ENCODE measurements at regions not wholly inside any gene's neighbourhood (a gene's known extent, or its start where the extent isn't known, plus 50 kb on each side); places are given as distances from the start of the nearest gene placed in this dataset.

DNA sequence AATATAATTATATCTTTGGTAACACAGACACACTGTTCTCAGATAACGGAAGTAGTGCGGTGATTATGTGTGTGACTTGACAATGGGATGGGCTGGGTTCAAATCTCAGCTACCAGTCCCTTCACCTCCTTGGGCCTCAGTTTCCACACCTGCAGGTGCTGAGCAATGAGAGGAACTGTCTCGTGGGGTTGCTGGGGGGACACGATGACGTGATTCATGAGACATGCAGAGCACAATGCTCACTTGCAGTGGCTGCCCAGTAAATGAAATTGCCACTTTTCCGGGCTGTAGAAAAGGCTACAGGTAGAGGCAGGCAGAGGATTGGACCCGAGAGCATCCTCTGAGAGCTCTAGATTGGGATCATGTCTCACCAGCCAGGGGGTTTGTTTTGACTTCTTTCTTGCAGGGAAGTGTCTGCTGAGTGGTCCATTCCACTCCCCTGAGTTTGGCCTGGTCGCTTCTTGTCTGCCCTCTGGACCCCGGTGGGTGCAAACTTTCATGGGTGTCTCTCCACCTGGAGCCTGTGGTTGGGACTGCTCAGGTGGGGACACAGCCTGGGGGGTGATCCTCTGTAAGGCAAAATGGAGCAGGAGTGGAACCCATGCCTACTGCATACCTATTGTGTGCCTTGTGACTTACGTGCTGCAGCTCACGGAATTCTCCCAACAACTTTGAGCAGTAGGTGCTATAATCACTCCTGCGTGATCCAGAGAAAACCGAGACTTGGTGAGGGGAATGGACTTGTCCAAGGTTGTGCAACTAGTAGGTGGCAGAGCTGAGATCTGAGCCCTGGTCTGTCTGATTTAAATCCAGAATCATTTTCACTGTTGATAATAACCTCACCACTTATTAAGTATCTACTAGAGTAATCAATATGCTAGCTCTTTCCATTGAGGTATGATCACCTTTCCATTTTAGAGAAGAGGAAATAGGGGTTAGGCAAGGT lies 147.2 kb downstream of the CEBPB start:
- no peak for TF ChIP-seq SNAI2 (CRISPR knock-in tag; IDR thresholded peaks at IDR 0.05)
- TF ChIP-seq, protein P1, sequence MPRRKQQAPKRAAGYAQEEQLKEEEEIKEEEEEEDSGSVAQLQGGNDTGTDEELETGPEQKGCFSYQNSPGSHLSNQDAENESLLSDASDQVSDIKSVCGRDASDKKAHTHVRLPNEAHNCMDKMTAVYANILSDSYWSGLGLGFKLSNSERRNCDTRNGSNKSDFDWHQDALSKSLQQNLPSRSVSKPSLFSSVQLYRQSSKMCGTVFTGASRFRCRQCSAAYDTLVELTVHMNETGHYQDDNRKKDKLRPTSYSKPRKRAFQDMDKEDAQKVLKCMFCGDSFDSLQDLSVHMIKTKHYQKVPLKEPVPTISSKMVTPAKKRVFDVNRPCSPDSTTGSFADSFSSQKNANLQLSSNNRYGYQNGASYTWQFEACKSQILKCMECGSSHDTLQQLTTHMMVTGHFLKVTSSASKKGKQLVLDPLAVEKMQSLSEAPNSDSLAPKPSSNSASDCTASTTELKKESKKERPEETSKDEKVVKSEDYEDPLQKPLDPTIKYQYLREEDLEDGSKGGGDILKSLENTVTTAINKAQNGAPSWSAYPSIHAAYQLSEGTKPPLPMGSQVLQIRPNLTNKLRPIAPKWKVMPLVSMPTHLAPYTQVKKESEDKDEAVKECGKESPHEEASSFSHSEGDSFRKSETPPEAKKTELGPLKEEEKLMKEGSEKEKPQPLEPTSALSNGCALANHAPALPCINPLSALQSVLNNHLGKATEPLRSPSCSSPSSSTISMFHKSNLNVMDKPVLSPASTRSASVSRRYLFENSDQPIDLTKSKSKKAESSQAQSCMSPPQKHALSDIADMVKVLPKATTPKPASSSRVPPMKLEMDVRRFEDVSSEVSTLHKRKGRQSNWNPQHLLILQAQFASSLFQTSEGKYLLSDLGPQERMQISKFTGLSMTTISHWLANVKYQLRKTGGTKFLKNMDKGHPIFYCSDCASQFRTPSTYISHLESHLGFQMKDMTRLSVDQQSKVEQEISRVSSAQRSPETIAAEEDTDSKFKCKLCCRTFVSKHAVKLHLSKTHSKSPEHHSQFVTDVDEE (CRISPR knock-in tag; IDR thresholded peaks at IDR 0.05): no peak
- TF ChIP-seq ARNTL (CRISPR knock-in tag; IDR thresholded peaks at IDR 0.05; ENCODE audit: borderline replicate concordance, low read depth): no peak
- TF ChIP-seq POU6F1 (CRISPR knock-in tag; IDR thresholded peaks at IDR 0.05; ENCODE audit: borderline replicate concordance, low read depth): no peak
- ATAC-seq: no peak

DNA sequence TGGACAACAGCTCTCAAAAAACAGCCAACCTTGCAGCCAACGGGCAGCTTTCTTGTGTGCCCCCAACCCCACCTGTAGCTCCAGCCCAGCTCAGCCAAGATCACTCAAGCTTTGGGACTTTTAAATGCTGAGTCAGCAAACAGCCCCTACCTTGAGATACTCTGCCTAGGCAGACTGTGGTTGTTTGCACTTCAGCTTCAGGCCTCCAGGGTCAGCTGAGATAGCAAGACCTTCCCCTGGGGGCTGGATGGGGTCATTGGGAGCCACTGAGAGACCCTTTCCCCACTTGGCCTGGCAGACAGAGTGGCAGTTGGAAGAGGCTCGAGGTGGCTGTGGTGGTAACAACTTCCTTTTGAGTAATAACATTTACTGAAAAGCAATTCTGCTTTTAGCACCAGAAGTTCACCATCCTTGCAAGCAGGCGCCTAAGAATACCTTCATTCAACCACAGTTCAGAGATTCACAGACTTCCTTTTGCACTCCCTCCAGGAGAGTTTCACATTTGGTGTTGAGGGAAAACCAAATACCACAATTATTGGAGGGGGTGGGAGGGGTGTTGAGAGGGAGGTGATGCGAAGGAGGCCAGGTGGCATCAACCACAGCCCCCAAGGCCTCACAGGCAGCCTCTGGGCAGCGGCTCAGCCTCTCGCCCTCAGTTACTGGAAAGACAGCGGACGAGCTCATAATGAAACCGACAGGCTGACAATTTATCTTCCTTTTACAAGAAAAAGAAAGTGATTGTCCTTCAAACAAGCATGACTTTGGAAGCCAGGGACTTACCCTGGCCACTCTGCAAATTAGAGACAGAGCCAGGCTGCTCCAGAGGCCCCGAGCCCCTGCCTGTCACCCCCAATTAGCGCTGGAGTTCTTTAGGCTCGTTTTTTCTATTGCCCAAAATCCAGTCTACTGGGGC lies 148.1 kb downstream of the CEBPB start:
- peak; percentile 42 for ATAC-seq

GRCh38 chr20:50339466-50339901 lies 148.9 kb downstream of the CEBPB start:
- ATAC-seq: peak; percentile 87
- TF ChIP-seq, protein P2, sequence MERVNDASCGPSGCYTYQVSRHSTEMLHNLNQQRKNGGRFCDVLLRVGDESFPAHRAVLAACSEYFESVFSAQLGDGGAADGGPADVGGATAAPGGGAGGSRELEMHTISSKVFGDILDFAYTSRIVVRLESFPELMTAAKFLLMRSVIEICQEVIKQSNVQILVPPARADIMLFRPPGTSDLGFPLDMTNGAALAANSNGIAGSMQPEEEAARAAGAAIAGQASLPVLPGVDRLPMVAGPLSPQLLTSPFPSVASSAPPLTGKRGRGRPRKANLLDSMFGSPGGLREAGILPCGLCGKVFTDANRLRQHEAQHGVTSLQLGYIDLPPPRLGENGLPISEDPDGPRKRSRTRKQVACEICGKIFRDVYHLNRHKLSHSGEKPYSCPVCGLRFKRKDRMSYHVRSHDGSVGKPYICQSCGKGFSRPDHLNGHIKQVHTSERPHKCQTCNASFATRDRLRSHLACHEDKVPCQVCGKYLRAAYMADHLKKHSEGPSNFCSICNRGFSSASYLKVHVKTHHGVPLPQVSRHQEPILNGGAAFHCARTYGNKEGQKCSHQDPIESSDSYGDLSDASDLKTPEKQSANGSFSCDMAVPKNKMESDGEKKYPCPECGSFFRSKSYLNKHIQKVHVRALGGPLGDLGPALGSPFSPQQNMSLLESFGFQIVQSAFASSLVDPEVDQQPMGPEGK (CRISPR knock-in tag; IDR thresholded peaks at IDR 0.05; ENCODE audit: borderline replicate concordance): no peak
- peak; percentile 55; the same call in 1 of the 2 replicates for TF ChIP-seq ZFP3 (CRISPR knock-in tag; IDR thresholded peaks at IDR 0.05)

More for the DNA sequence above, 148.1 kb downstream of the CEBPB start:
- TF ChIP-seq ZC3H10 (CRISPR knock-in tag; IDR thresholded peaks at IDR 0.05): no peak
- no peak for TF ChIP-seq TCF4 (CRISPR knock-in tag; IDR thresholded peaks at IDR 0.05; ENCODE audit: borderline replicate concordance)

DNA sequence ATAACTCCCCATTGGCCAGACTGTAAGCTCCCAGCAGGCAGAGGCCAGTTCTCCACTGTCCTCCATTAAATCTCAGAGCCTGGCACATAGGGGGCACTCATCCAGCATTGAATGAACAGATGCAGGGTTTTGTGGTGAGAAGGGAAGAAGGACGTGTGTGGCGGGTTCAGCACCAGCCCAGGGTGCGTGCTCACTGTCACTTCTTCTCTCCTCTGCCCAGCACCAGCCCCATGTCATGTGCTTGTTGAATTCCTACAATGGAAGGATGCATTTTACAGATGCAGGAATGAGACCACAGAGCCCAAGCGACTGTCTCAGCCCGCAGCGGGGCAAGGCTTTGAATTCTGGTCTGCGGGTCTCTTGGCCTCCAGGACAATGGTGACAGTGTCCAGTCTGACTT lies 149.9 kb downstream of the CEBPB start:
- TF ChIP-seq OSR1 (CRISPR knock-in tag; IDR thresholded peaks at IDR 0.05) (no peak), ZNF8 (CRISPR knock-in tag; IDR thresholded peaks at IDR 0.05) (no peak), BACH2 (CRISPR knock-in tag; IDR thresholded peaks at IDR 0.05; ENCODE audit: borderline replicate concordance) (no peak), ISL1 (CRISPR knock-in tag; IDR thresholded peaks at IDR 0.05) (no peak), ZC3H10 (CRISPR knock-in tag; IDR thresholded peaks at IDR 0.05) (no peak), POU6F1 (CRISPR knock-in tag; IDR thresholded peaks at IDR 0.05; ENCODE audit: borderline replicate concordance, low read depth) (no peak), ESRRG (CRISPR knock-in tag; IDR thresholded peaks at IDR 0.05) (no peak), RARB (CRISPR knock-in tag; IDR thresholded peaks at IDR 0.05) (no peak), CSRNP3 (CRISPR knock-in tag; IDR thresholded peaks at IDR 0.05) (no peak), ZFP3 (CRISPR knock-in tag; IDR thresholded peaks at IDR 0.05) (no peak), TOX (CRISPR knock-in tag; IDR thresholded peaks at IDR 0.05; ENCODE audit: borderline replicate concordance) (no peak), CSDC2 (CRISPR knock-in tag; IDR thresholded peaks at IDR 0.05) (no peak)
- TF ChIP-seq, protein P3, sequence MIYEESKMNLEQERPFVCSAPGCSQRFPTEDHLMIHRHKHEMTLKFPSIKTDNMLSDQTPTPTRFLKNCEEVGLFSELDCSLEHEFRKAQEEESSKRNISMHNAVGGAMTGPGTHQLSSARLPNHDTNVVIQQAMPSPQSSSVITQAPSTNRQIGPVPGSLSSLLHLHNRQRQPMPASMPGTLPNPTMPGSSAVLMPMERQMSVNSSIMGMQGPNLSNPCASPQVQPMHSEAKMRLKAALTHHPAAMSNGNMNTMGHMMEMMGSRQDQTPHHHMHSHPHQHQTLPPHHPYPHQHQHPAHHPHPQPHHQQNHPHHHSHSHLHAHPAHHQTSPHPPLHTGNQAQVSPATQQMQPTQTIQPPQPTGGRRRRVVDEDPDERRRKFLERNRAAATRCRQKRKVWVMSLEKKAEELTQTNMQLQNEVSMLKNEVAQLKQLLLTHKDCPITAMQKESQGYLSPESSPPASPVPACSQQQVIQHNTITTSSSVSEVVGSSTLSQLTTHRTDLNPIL (CRISPR knock-in tag; IDR thresholded peaks at IDR 0.05; ENCODE audit: low read depth): no peak
- ATAC-seq: no peak

All from SK-N-SH treated with all-trans-retinoic acid at 6 μM for 48 hours (cell line).